SK-N-MC (cell line): ENCODE measurements at regions not wholly inside any gene's neighbourhood (a gene's known extent, or its start where the extent isn't known, plus 50 kb on each side); places are given as distances from the start of the nearest gene placed in this dataset.

ENCODE experiments used
- EZH2 ChIP-seq: fragments of 200-600 bp; sonication (generic); IDR thresholded peaks from one replicate; pipeline ENCODE4 v1.6.1; 2017; ENCODE audit warnings: antibody characterized with exemption
- POLR2AphosphoS5 ChIP-seq: IDR thresholded peaks from 2 replicates; pipeline ENCODE4 v1.6.1; 2012; ENCODE audit warnings: mild to moderate bottlenecking, low read depth, low read length, borderline replicate concordance

- TF ChIP-seq POLR2AphosphoS5 (no peak), EZH2 (no peak)
Observed at GRCh38 chr2:75251896-75252295, 52.6 kb upstream of the TACR1 start.
